GM23338 (cell line): ENCODE measurements at regions not wholly inside any gene's neighbourhood (a gene's known extent, or its start where the extent isn't known, plus 50 kb on each side); places are given as distances from the start of the nearest gene placed in this dataset.
"Not testable (repeated sequence)": the region's sequence is repeated elsewhere in the genome, so short reads cannot be mapped to it uniquely, and the experiment has no call there.

ENCODE experiments used
- ATAC-seq: fragments of 200-7000 bp; cut with Tn5 transposase; 3 replicates; pipeline ENCODE4 v1.9.1; 2020
- DNase-seq: peaks from one replicate; pipeline ENCODE4 v3.0.0-alpha.2; 2015; ENCODE audit warnings: low spot score
- H2AFZ ChIP-seq: fragments of 200-600 bp; sonication (generic); 2 replicates; pipeline ENCODE4 v1.8.0; 2016; ENCODE audit warnings: antibody characterized with exemption, mild to moderate bottlenecking, moderate library complexity
- H3F3A ChIP-seq: fragments of 200-600 bp; sonication (generic); replicated peaks from 2 replicates; pipeline ENCODE4 v1.8.0; 2017; ENCODE audit warnings: antibody characterized with exemption, mixed run types, low read depth
- H3K27ac ChIP-seq: fragments of 200-600 bp; sonication (generic); 2 replicates; pipeline ENCODE4 v1.6.1; 2016; ENCODE audit warnings: low read depth
- H3K27me3 ChIP-seq: fragments of 200-600 bp; sonication (generic); 2 replicates; pipeline ENCODE4 v1.8.0; 2016; ENCODE audit warnings: mild to moderate bottlenecking, mixed run types, moderate library complexity; ENCODE audit not compliant: insufficient read depth
- H3K36me3 ChIP-seq: fragments of 200-600 bp; sonication (generic); 2 replicates; pipeline ENCODE4 v1.8.0; 2016; ENCODE audit warnings: mild to moderate bottlenecking; ENCODE audit not compliant: insufficient read depth
- H3K4me1 ChIP-seq: fragments of 200-600 bp; sonication (generic); 2 replicates; pipeline ENCODE4 v1.8.0; 2016; ENCODE audit warnings: mild to moderate bottlenecking, moderate library complexity; ENCODE audit not compliant: insufficient read depth
- H3K4me2 ChIP-seq: fragments of 200-600 bp; sonication (generic); 2 replicates; pipeline ENCODE4 v1.7.1; 2017; ENCODE audit warnings: mixed run types
- H3K4me3 ChIP-seq: fragments of 200-600 bp; sonication (generic); 2 replicates; pipeline ENCODE4 v1.6.1; 2016; ENCODE audit warnings: mixed run types
- H3K79me2 ChIP-seq: fragments of 200-600 bp; sonication (generic); replicated peaks from 2 replicates; pipeline ENCODE4 v1.8.0; 2017; ENCODE audit warnings: mild to moderate bottlenecking; ENCODE audit not compliant: insufficient read depth
- H3K9me2 ChIP-seq: fragments of 200-600 bp; sonication (generic); 2 replicates; pipeline ENCODE4 v1.8.0; 2017; ENCODE audit not compliant: insufficient read depth
- H4K20me1 ChIP-seq: fragments of 200-600 bp; sonication (generic); replicated peaks from 2 replicates; pipeline ENCODE4 v1.8.0; 2017; ENCODE audit warnings: mild to moderate bottlenecking; ENCODE audit not compliant: insufficient read depth
- H3K27ac Mint-ChIP-seq: 2 replicates; pipeline ENCODE4 v1.8.0; 2020; ENCODE audit warnings: inconsistent platforms, mild to moderate bottlenecking, moderate library complexity, mixed read lengths
- H3K27me3 Mint-ChIP-seq: 3 replicates; pipeline ENCODE4 v1.8.0; 2022; ENCODE audit warnings: low read depth, mild to moderate bottlenecking, moderate library complexity, mixed read lengths, inconsistent platforms; ENCODE audit not compliant: insufficient read depth, poor library complexity
- H3K36me3 Mint-ChIP-seq: 3 replicates; pipeline ENCODE4 v1.8.0; 2021; ENCODE audit warnings: low read depth, mild to moderate bottlenecking, inconsistent platforms, moderate library complexity, mixed read lengths
- H3K4me1 Mint-ChIP-seq: 3 replicates; pipeline ENCODE4 v1.8.0; 2020; ENCODE audit warnings: mild to moderate bottlenecking, inconsistent platforms, mixed read lengths
- H3K4me3 Mint-ChIP-seq: 3 replicates; pipeline ENCODE4 v1.8.0; 2021; ENCODE audit warnings: moderate library complexity, mild to moderate bottlenecking, inconsistent platforms, mixed read lengths
- H3K9me3 Mint-ChIP-seq: 3 replicates; pipeline ENCODE4 v1.8.0; 2020; ENCODE audit warnings: moderate library complexity, mild to moderate bottlenecking, inconsistent platforms, mixed read lengths
- CREB1 ChIP-seq: fragments of 250-450 bp; sonication (Bioruptor Pico); IDR thresholded peaks from 2 replicates; pipeline ENCODE4 v1.5.0; 2020; ENCODE audit warnings: low read depth, mild to moderate bottlenecking, moderate library complexity
- EZH2 ChIP-seq: fragments of 200-600 bp; sonication (generic); IDR thresholded peaks from one replicate; pipeline ENCODE4 v1.8.0; 2017; ENCODE audit warnings: antibody characterized with exemption, mild to moderate bottlenecking, low read depth; ENCODE audit not compliant: unreplicated experiment
- EZH2phosphoT487 ChIP-seq: fragments of 200-600 bp; sonication (generic); IDR thresholded peaks from one replicate; pipeline ENCODE4 v1.8.1; 2018; ENCODE audit warnings: antibody characterized with exemption; ENCODE audit not compliant: unreplicated experiment
- JUNB ChIP-seq: IDR thresholded peaks from one replicate; pipeline ENCODE4 v1.6.1; 2016; ENCODE audit warnings: antibody characterized with exemption; ENCODE audit not compliant: unreplicated experiment
- NANOG ChIP-seq: IDR thresholded peaks from 2 replicates; pipeline ENCODE4 v1.6.1; 2016; ENCODE audit warnings: antibody characterized with exemption, borderline replicate concordance
- POLR2AphosphoS5 ChIP-seq: IDR thresholded peaks from 2 replicates; pipeline ENCODE4 v1.6.1; 2016; ENCODE audit warnings: antibody characterized with exemption, low read depth
- STAT1 ChIP-seq: IDR thresholded peaks from one replicate; pipeline ENCODE4 v1.6.1; 2016; ENCODE audit warnings: antibody characterized with exemption; ENCODE audit not compliant: unreplicated experiment
- ZNF114 ChIP-seq: fragments of 250-450 bp; sonication (Bioruptor Pico); IDR thresholded peaks from 2 replicates; pipeline ENCODE4 v1.5.0; 2020; ENCODE audit warnings: mild to moderate bottlenecking, moderate library complexity
- ZNF331 ChIP-seq: fragments of 250-450 bp; sonication (Bioruptor Pico); IDR thresholded peaks from 2 replicates; pipeline ENCODE4 v1.5.0; 2020; ENCODE audit warnings: low read depth, mild to moderate bottlenecking, moderate library complexity
- TF ChIP-seq, protein P1 (sequence below): IDR thresholded peaks from 2 replicates; pipeline ENCODE4 v1.6.1; 2016; ENCODE audit warnings: antibody characterized with exemption
- TF ChIP-seq, protein P2 (sequence below): IDR thresholded peaks from one replicate; pipeline ENCODE4 v1.6.1; 2018; ENCODE audit warnings: antibody characterized with exemption; ENCODE audit not compliant: unreplicated experiment
- TF ChIP-seq, protein P3 (sequence below), 2 experiments: fragments of 200-600 bp in 1 of 2; sonication (generic) in 1 of 2; conservative IDR thresholded peaks; 2 replicates each; pipeline versions ENCODE4 v1.5.1 to v1.6.1; 2016 to 2017; ENCODE audit warnings: antibody characterized with exemption in 2 of 2, low read depth in 2 of 2, mild to moderate bottlenecking in 2 of 2, moderate library complexity in 1 of 2

DNA sequence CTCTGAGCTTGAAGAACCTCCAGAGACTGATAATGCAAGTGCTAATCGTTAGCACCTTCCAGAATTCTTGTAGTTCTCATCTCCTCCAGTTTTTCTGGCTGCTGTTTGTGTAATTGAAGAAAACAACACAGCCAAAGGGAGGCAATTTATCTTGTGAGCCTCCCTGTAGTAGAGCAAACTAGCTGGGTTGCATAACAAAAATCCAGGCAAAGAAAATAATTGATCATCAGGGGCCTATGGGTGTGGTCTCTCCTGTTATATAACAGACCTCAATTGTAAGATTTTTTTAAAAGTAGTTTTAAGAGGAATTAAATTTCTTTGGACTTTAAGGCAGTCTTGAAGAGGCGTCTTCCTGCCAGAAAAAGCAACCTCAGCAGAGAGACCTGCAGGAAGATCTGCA is 817.0 kb downstream of the CENPC start:
- DNase-seq: no peak
- Histone ChIP-seq H4K20me1 (no peaks in the 10 kb centered on the region), H3K4me2 (no peak overlapping the region), H3K27me3 (no peaks in the 10 kb centered on the region), H2AFZ (no peak overlapping the region), H3K27ac (no peak overlapping the region), H3F3A (no peaks in the 10 kb centered on the region), H3K36me3 (no peaks in the 10 kb centered on the region), H3K79me2 (no peaks in the 10 kb centered on the region), H3K4me1 (peaks cover 7% of the 10 kb centered on the region), H3K4me3 (no peak overlapping the region), H3K9me2 (no peaks in the 10 kb centered on the region)
- Mint-ChIP-seq H3K36me3 (no peaks in the 10 kb centered on the region), H3K9me3 (no peaks in the 10 kb centered on the region), H3K4me1 (peaks cover 10% of the 10 kb centered on the region; the same call in 2 of the 3 replicates), H3K27ac (no peak overlapping the region), H3K4me3 (no peak overlapping the region), H3K27me3 (no peaks in the 10 kb centered on the region)
- no peak for TF ChIP-seq ZNF114 (CRISPR knock-in tag)
- TF ChIP-seq JUNB: no peak
- no peak for ATAC-seq

DNA sequence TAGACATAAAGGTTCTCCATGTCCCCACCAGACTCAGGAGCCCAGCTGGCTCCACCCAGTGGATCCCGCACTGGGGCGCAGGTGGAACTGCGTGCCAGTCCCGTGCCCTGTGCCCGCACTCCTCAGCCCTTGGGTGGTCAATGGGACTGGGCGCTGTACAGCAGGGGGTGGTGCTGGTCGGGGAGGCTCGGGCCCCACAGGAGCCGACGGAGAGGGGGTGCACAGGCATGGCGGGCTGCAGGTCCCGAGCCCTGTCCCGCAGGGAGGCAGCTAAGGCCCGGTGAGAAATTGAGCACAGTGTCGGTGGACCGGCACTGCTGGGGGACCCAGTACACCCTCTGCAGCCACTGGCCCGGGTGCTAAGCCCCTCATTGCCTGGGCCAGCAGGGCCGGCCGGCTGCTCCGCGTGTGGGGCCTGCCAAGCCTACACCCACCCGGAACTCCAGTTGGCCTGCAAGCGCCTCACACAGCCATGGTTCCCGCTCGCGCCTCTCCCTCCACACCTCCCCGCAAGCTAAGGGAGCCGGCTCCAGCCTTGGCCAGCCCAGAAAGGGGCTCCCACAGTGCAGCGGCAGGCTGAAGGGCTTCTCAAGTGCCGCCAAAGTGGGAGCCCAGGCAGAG is 832.9 kb downstream of the CENPC start:
- H3K27me3 Mint-ChIP-seq, H3K27ac Mint-ChIP-seq, H3K27me3 ChIP-seq, H3K36me3 ChIP-seq, H3K36me3 Mint-ChIP-seq, H3K9me3 Mint-ChIP-seq, H3K4me1 Mint-ChIP-seq, H3K79me2 ChIP-seq, H3K4me2 ChIP-seq, DNase-seq, H2AFZ ChIP-seq, H4K20me1 ChIP-seq, H3K4me3 Mint-ChIP-seq, H3F3A ChIP-seq, H3K4me3 ChIP-seq, ATAC-seq, H3K9me2 ChIP-seq, H3K27ac ChIP-seq, H3K4me1 ChIP-seq: not testable (repeated sequence)

DNA sequence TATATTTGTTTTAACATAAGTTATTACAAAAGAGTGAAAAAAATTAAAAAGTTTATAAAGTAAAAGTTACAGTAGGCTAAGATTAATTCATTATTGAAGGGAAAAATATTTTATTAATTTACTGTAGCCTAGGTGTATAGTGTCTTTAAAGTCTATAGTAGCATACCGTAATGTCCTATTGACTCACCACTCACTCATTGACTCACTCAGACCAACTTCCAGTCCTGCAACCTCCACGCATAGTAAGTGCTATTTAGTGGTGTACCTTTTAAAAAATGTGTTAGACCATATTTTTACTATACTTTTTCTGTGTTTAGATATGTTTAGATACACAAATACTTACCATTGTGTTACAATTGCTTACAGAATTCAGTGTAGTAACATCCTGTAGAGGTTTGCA is 841.1 kb downstream of the CENPC start:
- Mint-ChIP-seq H3K27ac (no peak overlapping the region), H3K36me3 (no peaks in the 10 kb centered on the region), H3K27me3 (no peaks in the 10 kb centered on the region), H3K9me3 (no peaks in the 10 kb centered on the region), H3K4me1 (no peaks in the 10 kb centered on the region), H3K4me3 (no peak overlapping the region)
- ATAC-seq (no peak), DNase-seq (no peak)
- no peaks in the 10 kb centered on the region for H4K20me1 ChIP-seq
- H3K4me1 ChIP-seq: no peaks in the 10 kb centered on the region
- no peaks in the 10 kb centered on the region for H3K27me3 ChIP-seq
- H3K36me3 ChIP-seq: no peaks in the 10 kb centered on the region
- no peak overlapping the region for H3K27ac ChIP-seq
- H3K4me2 ChIP-seq: no peak overlapping the region
- no peaks in the 10 kb centered on the region for H3F3A ChIP-seq
- H3K79me2 ChIP-seq: no peaks in the 10 kb centered on the region
- no peak overlapping the region for H2AFZ ChIP-seq
- no peak overlapping the region for H3K4me3 ChIP-seq
- H3K9me2 ChIP-seq: peaks cover under 1% of the 10 kb centered on the region; the same call in 1 of the 2 replicates
- no peak for TF ChIP-seq STAT1
- TF ChIP-seq, protein P1, sequence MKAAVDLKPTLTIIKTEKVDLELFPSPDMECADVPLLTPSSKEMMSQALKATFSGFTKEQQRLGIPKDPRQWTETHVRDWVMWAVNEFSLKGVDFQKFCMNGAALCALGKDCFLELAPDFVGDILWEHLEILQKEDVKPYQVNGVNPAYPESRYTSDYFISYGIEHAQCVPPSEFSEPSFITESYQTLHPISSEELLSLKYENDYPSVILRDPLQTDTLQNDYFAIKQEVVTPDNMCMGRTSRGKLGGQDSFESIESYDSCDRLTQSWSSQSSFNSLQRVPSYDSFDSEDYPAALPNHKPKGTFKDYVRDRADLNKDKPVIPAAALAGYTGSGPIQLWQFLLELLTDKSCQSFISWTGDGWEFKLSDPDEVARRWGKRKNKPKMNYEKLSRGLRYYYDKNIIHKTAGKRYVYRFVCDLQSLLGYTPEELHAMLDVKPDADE: no peak
- TF ChIP-seq EZH2: no peak
- TF ChIP-seq CREB1 (CRISPR knock-in tag): no peak
- TF ChIP-seq ZNF114 (CRISPR knock-in tag): no peak
- no peak for TF ChIP-seq POLR2AphosphoS5
- TF ChIP-seq EZH2phosphoT487: no peak
- TF ChIP-seq, protein P2, sequence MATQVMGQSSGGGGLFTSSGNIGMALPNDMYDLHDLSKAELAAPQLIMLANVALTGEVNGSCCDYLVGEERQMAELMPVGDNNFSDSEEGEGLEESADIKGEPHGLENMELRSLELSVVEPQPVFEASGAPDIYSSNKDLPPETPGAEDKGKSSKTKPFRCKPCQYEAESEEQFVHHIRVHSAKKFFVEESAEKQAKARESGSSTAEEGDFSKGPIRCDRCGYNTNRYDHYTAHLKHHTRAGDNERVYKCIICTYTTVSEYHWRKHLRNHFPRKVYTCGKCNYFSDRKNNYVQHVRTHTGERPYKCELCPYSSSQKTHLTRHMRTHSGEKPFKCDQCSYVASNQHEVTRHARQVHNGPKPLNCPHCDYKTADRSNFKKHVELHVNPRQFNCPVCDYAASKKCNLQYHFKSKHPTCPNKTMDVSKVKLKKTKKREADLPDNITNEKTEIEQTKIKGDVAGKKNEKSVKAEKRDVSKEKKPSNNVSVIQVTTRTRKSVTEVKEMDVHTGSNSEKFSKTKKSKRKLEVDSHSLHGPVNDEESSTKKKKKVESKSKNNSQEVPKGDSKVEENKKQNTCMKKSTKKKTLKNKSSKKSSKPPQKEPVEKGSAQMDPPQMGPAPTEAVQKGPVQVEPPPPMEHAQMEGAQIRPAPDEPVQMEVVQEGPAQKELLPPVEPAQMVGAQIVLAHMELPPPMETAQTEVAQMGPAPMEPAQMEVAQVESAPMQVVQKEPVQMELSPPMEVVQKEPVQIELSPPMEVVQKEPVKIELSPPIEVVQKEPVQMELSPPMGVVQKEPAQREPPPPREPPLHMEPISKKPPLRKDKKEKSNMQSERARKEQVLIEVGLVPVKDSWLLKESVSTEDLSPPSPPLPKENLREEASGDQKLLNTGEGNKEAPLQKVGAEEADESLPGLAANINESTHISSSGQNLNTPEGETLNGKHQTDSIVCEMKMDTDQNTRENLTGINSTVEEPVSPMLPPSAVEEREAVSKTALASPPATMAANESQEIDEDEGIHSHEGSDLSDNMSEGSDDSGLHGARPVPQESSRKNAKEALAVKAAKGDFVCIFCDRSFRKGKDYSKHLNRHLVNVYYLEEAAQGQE: no peak
- no peak for TF ChIP-seq JUNB
- no peak for TF ChIP-seq ZNF331 (CRISPR knock-in tag)
- TF ChIP-seq, protein P3, sequence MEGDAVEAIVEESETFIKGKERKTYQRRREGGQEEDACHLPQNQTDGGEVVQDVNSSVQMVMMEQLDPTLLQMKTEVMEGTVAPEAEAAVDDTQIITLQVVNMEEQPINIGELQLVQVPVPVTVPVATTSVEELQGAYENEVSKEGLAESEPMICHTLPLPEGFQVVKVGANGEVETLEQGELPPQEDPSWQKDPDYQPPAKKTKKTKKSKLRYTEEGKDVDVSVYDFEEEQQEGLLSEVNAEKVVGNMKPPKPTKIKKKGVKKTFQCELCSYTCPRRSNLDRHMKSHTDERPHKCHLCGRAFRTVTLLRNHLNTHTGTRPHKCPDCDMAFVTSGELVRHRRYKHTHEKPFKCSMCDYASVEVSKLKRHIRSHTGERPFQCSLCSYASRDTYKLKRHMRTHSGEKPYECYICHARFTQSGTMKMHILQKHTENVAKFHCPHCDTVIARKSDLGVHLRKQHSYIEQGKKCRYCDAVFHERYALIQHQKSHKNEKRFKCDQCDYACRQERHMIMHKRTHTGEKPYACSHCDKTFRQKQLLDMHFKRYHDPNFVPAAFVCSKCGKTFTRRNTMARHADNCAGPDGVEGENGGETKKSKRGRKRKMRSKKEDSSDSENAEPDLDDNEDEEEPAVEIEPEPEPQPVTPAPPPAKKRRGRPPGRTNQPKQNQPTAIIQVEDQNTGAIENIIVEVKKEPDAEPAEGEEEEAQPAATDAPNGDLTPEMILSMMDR (conservative IDR thresholded peaks at IDR 0.05; ENCODE audit: low read depth in 2 of 2): no peak
- no peak for TF ChIP-seq NANOG
